Osteoblast (primary cell): ENCODE measurements at regions not wholly inside any gene's neighbourhood (a gene's known extent, or its start where the extent isn't known, plus 50 kb on each side); places are given as distances from the start of the nearest gene placed in this dataset.

Experiments used
- DNase-seq: peaks from one replicate; pipeline ENCODE4 v3.0.0; 2011; ENCODE audit warnings: low spot score, mixed read lengths; ENCODE audit not compliant: insufficient read length; ENCODE audit errors: missing footprints
- H2AFZ ChIP-seq: 2 replicates; pipeline ENCODE4 v1.6.0; 2011; ENCODE audit warnings: mild to moderate bottlenecking, low read length
- H3K27ac ChIP-seq: 2 replicates; pipeline ENCODE4 v1.5.1; 2011; ENCODE audit warnings: mild to moderate bottlenecking, low read depth, low read length, moderate library complexity
- H3K27me3 ChIP-seq: 2 replicates; pipeline ENCODE4 v1.6.0; 2012; ENCODE audit warnings: mild to moderate bottlenecking, control low read depth, inconsistent platforms, low read length, moderate library complexity; ENCODE audit not compliant: insufficient read depth
- H3K36me3 ChIP-seq: 2 replicates; pipeline ENCODE4 v1.5.1; 2011; ENCODE audit warnings: mild to moderate bottlenecking, low read length, control low read depth, moderate library complexity; ENCODE audit not compliant: insufficient read depth
- H3K4me1 ChIP-seq: 2 replicates; pipeline ENCODE4 v1.5.1; 2011; ENCODE audit warnings: mild to moderate bottlenecking, low read length, control low read depth, moderate library complexity; ENCODE audit not compliant: insufficient read depth
- H3K4me2 ChIP-seq: 2 replicates; pipeline ENCODE4 v1.6.0; 2011; ENCODE audit warnings: mild to moderate bottlenecking, low read length; ENCODE audit not compliant: insufficient read depth
- H3K4me3 ChIP-seq: fragments of 200-600 bp; sonication (generic); 3 replicates; pipeline ENCODE4 v1.5.1; 2012; ENCODE audit warnings: mild to moderate bottlenecking, low read length, inconsistent platforms; ENCODE audit not compliant: insufficient read depth
- H3K79me2 ChIP-seq: 2 replicates; pipeline ENCODE4 v1.6.0; 2012; ENCODE audit warnings: mild to moderate bottlenecking, low read length, control low read depth, inconsistent platforms; ENCODE audit not compliant: insufficient read depth
- H3K9me3 ChIP-seq: 2 replicates; pipeline ENCODE4 v1.5.1; 2011; ENCODE audit warnings: low read depth, low read length, control low read depth
- H4K20me1 ChIP-seq: 2 replicates; pipeline ENCODE4 v1.6.0; 2012; ENCODE audit warnings: mild to moderate bottlenecking, low read length, control low read depth; ENCODE audit not compliant: insufficient read depth
- CTCF ChIP-seq: IDR thresholded peaks from 2 replicates; pipeline ENCODE4 v1.5.1; 2011; ENCODE audit warnings: mild to moderate bottlenecking, low read depth, low read length, moderate library complexity; ENCODE audit errors: extremely low read depth

- no peak overlapping the region for H3K4me2 ChIP-seq
- H3K4me1 ChIP-seq, result no peaks in the 10 kb centered on the region
- H3K27ac ChIP-seq, result no peak overlapping the region
- no peaks in the 10 kb centered on the region for H3K27me3 ChIP-seq
- H3K4me3 ChIP-seq, result no peak overlapping the region
- H2AFZ ChIP-seq, result no peak overlapping the region
- H3K9me3 ChIP-seq, result no peaks in the 10 kb centered on the region
- DNase-seq, result no peak
- no peak for TF ChIP-seq CTCF
- H3K36me3 ChIP-seq, result no peaks in the 10 kb centered on the region
- H3K79me2 ChIP-seq, result no peaks in the 10 kb centered on the region
- H4K20me1 ChIP-seq, result no peaks in the 10 kb centered on the region
Measured at GRCh38 chr18:44497757-44498490, 182.8 kb upstream of the SETBP1 start.

GRCh38 chr18:44500808-44501610 lies 179.7 kb upstream of the SETBP1 start:
- H3K27me3 ChIP-seq, result no peaks in the 10 kb centered on the region
- H3K9me3 ChIP-seq, result no peaks in the 10 kb centered on the region
- H3K36me3 ChIP-seq, result no peaks in the 10 kb centered on the region
- H2AFZ ChIP-seq, result no peak overlapping the region
- DNase-seq, result peak; percentile 25
- no peak for TF ChIP-seq CTCF
- no peak overlapping the region for H3K4me3 ChIP-seq
- no peak overlapping the region for H3K4me2 ChIP-seq
- H4K20me1 ChIP-seq, result no peaks in the 10 kb centered on the region
- no peaks in the 10 kb centered on the region for H3K79me2 ChIP-seq
- H3K4me1 ChIP-seq, result no peaks in the 10 kb centered on the region
- no peak overlapping the region for H3K27ac ChIP-seq

DNA sequence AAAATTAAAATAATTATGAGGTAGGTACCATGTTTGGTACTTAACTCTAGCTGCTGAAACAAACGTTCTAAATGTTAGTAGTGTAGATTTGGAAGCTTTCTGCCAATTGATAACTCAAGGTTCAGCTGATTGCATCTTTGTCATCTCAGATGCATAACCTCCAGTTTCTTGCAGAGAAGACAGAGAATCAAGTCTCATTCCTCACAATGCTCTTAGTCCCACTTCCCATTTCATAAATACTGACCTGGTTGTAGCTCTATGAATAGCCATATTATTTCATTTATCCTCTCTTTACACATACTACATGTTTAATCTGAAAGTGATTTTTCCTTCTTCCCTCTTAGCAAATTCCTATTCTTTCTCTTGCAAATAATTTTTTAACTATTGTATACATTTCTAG lies 178.5 kb upstream of the SETBP1 start:
- H3K36me3 ChIP-seq, result no peaks in the 10 kb centered on the region
- DNase-seq, result no peak
- no peaks in the 10 kb centered on the region for H4K20me1 ChIP-seq
- no peaks in the 10 kb centered on the region for H3K9me3 ChIP-seq
- no peaks in the 10 kb centered on the region for H3K4me1 ChIP-seq
- no peak overlapping the region for H3K27ac ChIP-seq
- no peaks in the 10 kb centered on the region for H3K79me2 ChIP-seq
- H3K4me2 ChIP-seq, result no peak overlapping the region
- no peaks in the 10 kb centered on the region for H3K27me3 ChIP-seq
- TF ChIP-seq CTCF, result no peak
- no peak overlapping the region for H3K4me3 ChIP-seq
- no peak overlapping the region for H2AFZ ChIP-seq

DNA sequence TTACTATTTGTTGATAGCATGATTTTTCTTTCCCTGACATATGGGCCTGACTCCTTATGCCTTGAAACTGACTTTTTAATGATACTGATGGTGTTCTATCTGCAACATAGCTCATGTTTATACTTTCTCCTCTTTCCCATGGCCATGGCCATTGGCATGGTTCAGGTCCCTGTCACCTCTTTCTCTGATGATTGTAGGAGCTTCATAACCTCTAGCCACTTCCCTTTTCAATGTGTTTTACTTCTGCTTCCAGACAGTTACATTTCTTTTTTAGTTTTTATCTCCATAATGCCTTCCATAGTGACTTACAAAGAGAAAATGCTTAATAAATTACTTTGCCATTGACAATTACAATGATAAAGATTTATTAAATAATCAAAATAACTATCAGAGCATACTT lies 177.9 kb upstream of the SETBP1 start:
- no peak for DNase-seq
- Histone ChIP-seq H3K27me3 (no peaks in the 10 kb centered on the region), H3K9me3 (no peaks in the 10 kb centered on the region), H3K79me2 (no peaks in the 10 kb centered on the region), H3K4me2 (no peak overlapping the region), H3K27ac (no peak overlapping the region), H4K20me1 (no peaks in the 10 kb centered on the region), H3K4me1 (no peaks in the 10 kb centered on the region), H2AFZ (no peak overlapping the region), H3K4me3 (no peak overlapping the region), H3K36me3 (no peaks in the 10 kb centered on the region)
- TF ChIP-seq CTCF, result no peak
